Loucy (cell line): ENCODE measurements at regions not wholly inside any gene's neighbourhood (a gene's known extent, or its start where the extent isn't known, plus 50 kb on each side); places are given as distances from the start of the nearest gene placed in this dataset.
A peak's percentile ranks its signal among the peaks of the same experiment; 100 is the strongest.

Experiments used
- H2AFZ ChIP-seq: fragments of 200-600 bp; sonication (generic); 2 replicates; pipeline ENCODE4 v1.6.0; 2016; ENCODE audit warnings: antibody characterized with exemption, mild to moderate bottlenecking, low read length, moderate library complexity
- H3F3A ChIP-seq: fragments of 200-600 bp; 2 replicates; pipeline ENCODE4 v1.6.0; 2016; ENCODE audit warnings: antibody characterized with exemption, low read depth, mild to moderate bottlenecking
- H3K27me3 ChIP-seq: fragments of 200-600 bp; sonication (generic); 2 replicates; pipeline ENCODE4 v1.6.1; 2014; ENCODE audit warnings: low read length, mild to moderate bottlenecking; ENCODE audit not compliant: insufficient read depth, poor library complexity, severe bottlenecking
- H3K36me3 ChIP-seq: fragments of 200-600 bp; sonication (generic); 2 replicates; pipeline ENCODE4 v1.6.1; 2016; ENCODE audit warnings: low read length; ENCODE audit not compliant: insufficient read depth
- H3K4me1 ChIP-seq: fragments of 200-600 bp; sonication (generic); 2 replicates; pipeline ENCODE4 v1.5.1; 2014; ENCODE audit warnings: low read length, mild to moderate bottlenecking; ENCODE audit not compliant: insufficient read depth, poor library complexity, severe bottlenecking
- H3K4me2 ChIP-seq: fragments of 200-600 bp; sonication (generic); 2 replicates; pipeline ENCODE4 v1.6.0; 2014; ENCODE audit warnings: antibody characterized with exemption, low read length, low read depth, mild to moderate bottlenecking; ENCODE audit not compliant: poor library complexity, severe bottlenecking
- H3K4me3 ChIP-seq: fragments of 200-600 bp; sonication (generic); 2 replicates; pipeline ENCODE4 v1.5.1; 2014; ENCODE audit warnings: low read length, mild to moderate bottlenecking, mixed read lengths; ENCODE audit not compliant: poor library complexity, severe bottlenecking
- H3K79me2 ChIP-seq: fragments of 200-600 bp; sonication (generic); 2 replicates; pipeline ENCODE4 v1.6.1; 2014; ENCODE audit warnings: low read length; ENCODE audit not compliant: insufficient read depth
- H3K9ac ChIP-seq: fragments of 200-600 bp; sonication (generic); 2 replicates; pipeline ENCODE4 v1.6.0; 2014; ENCODE audit warnings: mild to moderate bottlenecking, low read depth, low read length, moderate library complexity; ENCODE audit not compliant: poor library complexity, severe bottlenecking
- H3K9me2 ChIP-seq: fragments of 200-600 bp; sonication (generic); replicated peaks from 2 replicates; pipeline ENCODE4 v1.6.1; 2016; ENCODE audit warnings: low read depth, low read length, mixed read lengths
- H3K9me3 ChIP-seq: fragments of 200-600 bp; sonication (generic); 2 replicates; pipeline ENCODE4 v1.6.1; 2014; ENCODE audit warnings: mild to moderate bottlenecking, antibody characterized with exemption, low read length, low read depth; ENCODE audit not compliant: insufficient read depth
- H4K20me1 ChIP-seq: fragments of 200-600 bp; sonication (generic); 2 replicates; pipeline ENCODE4 v1.6.0; 2014; ENCODE audit warnings: antibody characterized with exemption, low read length, mild to moderate bottlenecking; ENCODE audit not compliant: insufficient read depth, poor library complexity, severe bottlenecking
- EZH2phosphoT487 ChIP-seq: fragments of 200-600 bp; IDR thresholded peaks from 2 replicates; pipeline ENCODE4 v1.6.1; 2018; ENCODE audit warnings: antibody characterized with exemption, mild to moderate bottlenecking, moderate library complexity, borderline replicate concordance
- TF ChIP-seq, protein P1 (sequence below): fragments of 200-600 bp; sonication (generic); conservative IDR thresholded peaks from 2 replicates; pipeline ENCODE4 v1.5.1; 2014; ENCODE audit warnings: mild to moderate bottlenecking, antibody characterized with exemption, low read length

DNA sequence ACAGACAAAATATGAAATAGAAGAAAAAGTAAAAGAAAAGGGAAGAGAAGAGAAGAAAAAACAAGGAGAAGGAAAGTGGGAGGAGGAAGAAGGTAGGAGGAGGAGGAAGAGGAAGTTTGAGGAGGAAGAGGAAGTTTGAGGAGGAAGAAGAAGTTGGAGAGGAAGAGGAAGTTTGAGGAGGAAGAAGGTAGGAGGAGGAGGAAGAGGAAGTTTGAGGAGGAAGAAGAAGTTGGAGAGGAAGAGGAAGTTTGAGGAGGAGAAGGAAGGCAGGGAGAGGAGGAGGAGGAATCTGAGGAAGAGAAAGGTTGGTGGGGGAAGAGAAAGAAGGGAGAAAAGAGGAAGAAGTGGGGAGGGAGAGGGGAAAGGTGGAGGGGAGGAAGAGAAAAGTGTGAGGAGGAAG lies 169.2 kb upstream of the RORA start:
- H3K36me3 ChIP-seq, result no peaks in the 10 kb centered on the region
- H3F3A ChIP-seq, result no peaks in the 10 kb centered on the region
- no peak overlapping the region for H3K4me2 ChIP-seq
- H3K4me1 ChIP-seq, result no peaks in the 10 kb centered on the region
- TF ChIP-seq, protein P1, sequence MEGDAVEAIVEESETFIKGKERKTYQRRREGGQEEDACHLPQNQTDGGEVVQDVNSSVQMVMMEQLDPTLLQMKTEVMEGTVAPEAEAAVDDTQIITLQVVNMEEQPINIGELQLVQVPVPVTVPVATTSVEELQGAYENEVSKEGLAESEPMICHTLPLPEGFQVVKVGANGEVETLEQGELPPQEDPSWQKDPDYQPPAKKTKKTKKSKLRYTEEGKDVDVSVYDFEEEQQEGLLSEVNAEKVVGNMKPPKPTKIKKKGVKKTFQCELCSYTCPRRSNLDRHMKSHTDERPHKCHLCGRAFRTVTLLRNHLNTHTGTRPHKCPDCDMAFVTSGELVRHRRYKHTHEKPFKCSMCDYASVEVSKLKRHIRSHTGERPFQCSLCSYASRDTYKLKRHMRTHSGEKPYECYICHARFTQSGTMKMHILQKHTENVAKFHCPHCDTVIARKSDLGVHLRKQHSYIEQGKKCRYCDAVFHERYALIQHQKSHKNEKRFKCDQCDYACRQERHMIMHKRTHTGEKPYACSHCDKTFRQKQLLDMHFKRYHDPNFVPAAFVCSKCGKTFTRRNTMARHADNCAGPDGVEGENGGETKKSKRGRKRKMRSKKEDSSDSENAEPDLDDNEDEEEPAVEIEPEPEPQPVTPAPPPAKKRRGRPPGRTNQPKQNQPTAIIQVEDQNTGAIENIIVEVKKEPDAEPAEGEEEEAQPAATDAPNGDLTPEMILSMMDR, result no peak
- no peak for TF ChIP-seq EZH2phosphoT487
- H3K79me2 ChIP-seq, result no peaks in the 10 kb centered on the region
- no peaks in the 10 kb centered on the region for H3K9me2 ChIP-seq
- no peak overlapping the region for H3K4me3 ChIP-seq
- no peaks in the 10 kb centered on the region for H3K9me3 ChIP-seq
- H3K9ac ChIP-seq, result no peak overlapping the region
- no peaks in the 10 kb centered on the region for H4K20me1 ChIP-seq
- H3K27me3 ChIP-seq, result no peaks in the 10 kb centered on the region
- H2AFZ ChIP-seq, result no peak overlapping the region

DNA sequence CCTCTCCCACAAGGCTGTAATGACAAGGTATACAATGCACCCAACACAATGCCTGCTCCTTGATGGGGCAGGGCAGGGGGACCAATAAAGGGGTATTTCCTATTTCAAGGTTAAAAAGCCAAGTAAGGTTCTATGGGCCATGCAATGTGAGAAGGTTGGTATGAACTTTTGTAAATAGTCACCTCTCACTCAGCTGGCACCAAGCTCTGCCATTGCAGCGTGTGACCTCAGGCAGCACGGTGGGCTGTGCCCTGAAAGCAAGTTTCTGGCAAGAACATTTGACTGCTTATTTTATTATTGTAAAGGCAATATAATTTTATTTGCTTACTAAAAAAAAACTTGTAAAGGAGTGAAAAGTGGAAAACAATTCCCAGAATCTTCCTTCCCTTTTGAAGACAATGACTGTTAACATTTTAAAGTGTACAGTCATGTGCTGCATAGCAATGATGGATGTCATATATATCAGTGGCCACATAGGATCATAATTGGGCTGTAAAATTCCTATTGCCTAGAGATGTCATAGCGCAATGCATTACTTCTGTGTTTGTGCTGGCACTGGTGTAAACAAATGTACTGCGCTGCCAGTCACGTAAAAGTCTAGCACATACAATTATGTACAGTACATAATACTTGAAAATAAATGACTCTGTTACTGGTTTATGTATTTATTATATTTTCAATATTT lies 167.3 kb upstream of the RORA start:
- TF ChIP-seq, protein P1, result no peak
- TF ChIP-seq EZH2phosphoT487, result no peak
- H3K9ac ChIP-seq, result no peak overlapping the region
- H3K9me2 ChIP-seq, result no peaks in the 10 kb centered on the region
- no peaks in the 10 kb centered on the region for H3K36me3 ChIP-seq
- no peaks in the 10 kb centered on the region for H3K79me2 ChIP-seq
- no peaks in the 10 kb centered on the region for H3K9me3 ChIP-seq
- no peaks in the 10 kb centered on the region for H3F3A ChIP-seq
- no peaks in the 10 kb centered on the region for H3K27me3 ChIP-seq
- no peak overlapping the region for H3K4me2 ChIP-seq
- H4K20me1 ChIP-seq, result no peaks in the 10 kb centered on the region
- H3K4me1 ChIP-seq, result no peaks in the 10 kb centered on the region
- no peak overlapping the region for H3K4me3 ChIP-seq
- no peak overlapping the region for H2AFZ ChIP-seq

DNA sequence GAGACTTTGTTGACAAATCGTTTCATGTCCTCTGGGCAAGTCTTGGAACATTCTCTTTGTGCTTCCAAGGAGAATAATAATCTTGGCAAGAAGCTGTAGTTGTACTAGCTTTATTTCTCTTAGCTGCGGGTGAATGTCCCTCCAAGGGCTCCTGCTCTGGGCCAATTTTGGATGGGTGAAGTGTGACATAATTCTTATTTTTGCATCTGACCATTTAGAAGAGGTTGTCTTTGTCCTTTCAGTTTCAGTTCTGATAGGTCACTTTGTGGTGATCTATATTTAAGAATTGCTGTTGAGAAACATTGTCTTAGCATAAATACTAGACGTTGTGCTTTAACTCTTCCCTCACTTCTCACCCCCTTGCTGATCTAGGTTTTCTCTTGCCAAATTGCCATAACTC lies 164.8 kb upstream of the RORA start:
- Histone ChIP-seq H3K27me3 (no peaks in the 10 kb centered on the region), H3K79me2 (no peaks in the 10 kb centered on the region), H4K20me1 (no peaks in the 10 kb centered on the region), H2AFZ (peak overlapping the region; percentile 40; the same call in 1 of the 2 replicates), H3K4me1 (no peaks in the 10 kb centered on the region), H3K9me2 (no peaks in the 10 kb centered on the region), H3K4me3 (no peak overlapping the region), H3K9ac (no peak overlapping the region), H3K4me2 (peak overlapping the region; percentile 25), H3K36me3 (no peaks in the 10 kb centered on the region), H3K9me3 (no peaks in the 10 kb centered on the region), H3F3A (no peaks in the 10 kb centered on the region)
- TF ChIP-seq, protein P1, result no peak
